ENCODE measurements at regions not wholly inside any gene's neighbourhood (a gene's known extent, or its start where the extent isn't known, plus 50 kb on each side); places are given as distances from the start of the nearest gene placed in this dataset.

GRCh38 chr9:38136386-38136785 lies 67.4 kb upstream of the SHB start:
- Mint-ChIP-seq H3K4me1 (ENCODE audit: low read depth) (no peaks in the 10 kb centered on the region), H3K27ac (no peak overlapping the region), H3K4me3 (no peak overlapping the region), H3K9me3 (no peaks in the 10 kb centered on the region), H3K36me3 (ENCODE audit: low read depth) (no peaks in the 10 kb centered on the region), H3K27me3 (peaks cover 39% of the 10 kb centered on the region)
- Histone ChIP-seq H3K27me3 (ENCODE audit: control insufficient read depth in 1 of 2, insufficient read depth in 2 of 2, low read length in 2 of 2) (peaks cover 2 to 11% of the 10 kb centered on the region in 2 experiments), H3K36me3 (ENCODE audit: insufficient read depth, low read length) (no peaks in the 10 kb centered on the region), H3K27ac (ENCODE audit: low read depth in 1 of 2, low read length in 2 of 2) (no peak overlapping the region), H3K9me3 (ENCODE audit: control insufficient read depth in 1 of 2, insufficient read depth in 1 of 2, low read length in 2 of 2) (no peaks in the 10 kb centered on the region), H3K4me3 (ENCODE audit: low read length) (no peak overlapping the region), H3K4me1 (ENCODE audit: insufficient read depth, low read length) (no peaks in the 10 kb centered on the region)
- ChIA-PET CTCF (no interaction called here), POLR2A (no interaction called here)
- no peak for TF ChIP-seq CTCF (IDR thresholded peaks at IDR 0.05)
- no peak for ATAC-seq (ENCODE audit: poor library complexity)
- no peak for DNase-seq
- intact Hi-C loops (cut with DNase I, micrococcal nuclease) = no loop called here

- Mint-ChIP-seq H3K36me3 (ENCODE audit: low read depth) (no peaks in the 10 kb centered on the region), H3K27me3 (peaks cover 23% of the 10 kb centered on the region), H3K4me1 (ENCODE audit: low read depth) (no peaks in the 10 kb centered on the region), H3K4me3 (no peak overlapping the region), H3K27ac (no peak overlapping the region), H3K9me3 (no peaks in the 10 kb centered on the region)
- H3K36me3 ChIP-seq (ENCODE audit: insufficient read depth, low read length) = no peaks in the 10 kb centered on the region
- intact Hi-C loops (cut with DNase I, micrococcal nuclease) = no loop called here
- ATAC-seq (ENCODE audit: poor library complexity) (no peak), DNase-seq (no peak)
- H3K4me1 ChIP-seq (ENCODE audit: insufficient read depth, low read length) = no peaks in the 10 kb centered on the region
- ChIA-PET POLR2A (no interaction called here), CTCF (no interaction called here)
- TF ChIP-seq CTCF (IDR thresholded peaks at IDR 0.05) = no peak
- no peak overlapping the region for H3K27ac ChIP-seq (ENCODE audit: low read depth in 1 of 2, low read length in 2 of 2)
- no peaks in the 10 kb centered on the region for H3K9me3 ChIP-seq (ENCODE audit: control insufficient read depth in 1 of 2, insufficient read depth in 1 of 2, low read length in 2 of 2)
- H3K4me3 ChIP-seq (ENCODE audit: low read length) = no peak overlapping the region
- peaks cover 0 to 2% of the 10 kb centered on the region in 2 experiments for H3K27me3 ChIP-seq (ENCODE audit: control insufficient read depth in 1 of 2, insufficient read depth in 2 of 2, low read length in 2 of 2)
Measured at GRCh38 chr9:38134611-38135237, 65.7 kb upstream of the SHB start.

GRCh38 chr9:38133595-38133994 lies 64.6 kb upstream of the SHB start:
- TF ChIP-seq CTCF (IDR thresholded peaks at IDR 0.05) = no peak

More at GRCh38 chr9:38133595-38133994, 64.6 kb upstream of the SHB start:
- Histone ChIP-seq H3K36me3 (ENCODE audit: insufficient read depth, low read length) (no peaks in the 10 kb centered on the region), H3K4me3 (ENCODE audit: low read length) (no peak overlapping the region), H3K27ac (ENCODE audit: low read depth in 1 of 2, low read length in 2 of 2) (no peak overlapping the region), H3K4me1 (ENCODE audit: insufficient read depth, low read length) (no peaks in the 10 kb centered on the region), H3K9me3 (ENCODE audit: control insufficient read depth in 1 of 2, insufficient read depth in 1 of 2, low read length in 2 of 2) (no peaks in the 10 kb centered on the region), H3K27me3 (ENCODE audit: control insufficient read depth in 1 of 2, insufficient read depth in 2 of 2, low read length in 2 of 2) (no peaks in the 10 kb centered on the region)
- Mint-ChIP-seq H3K9me3 (no peaks in the 10 kb centered on the region), H3K36me3 (ENCODE audit: low read depth) (no peaks in the 10 kb centered on the region), H3K4me1 (ENCODE audit: low read depth) (no peaks in the 10 kb centered on the region), H3K27ac (no peak overlapping the region), H3K27me3 (peaks cover 17% of the 10 kb centered on the region), H3K4me3 (no peak overlapping the region)
- ChIA-PET CTCF (no interaction called here), POLR2A (no interaction called here)
- ATAC-seq (ENCODE audit: poor library complexity) (no peak), DNase-seq (no peak)
- intact Hi-C loops (cut with DNase I, micrococcal nuclease) = no loop called here
